SW480 (cell line): ENCODE measurements at regions not wholly inside any gene's neighbourhood (a gene's known extent, or its start where the extent isn't known, plus 50 kb on each side); places are given as distances from the start of the nearest gene placed in this dataset.
"Not testable (repeated sequence)": the region's sequence is repeated elsewhere in the genome, so short reads cannot be mapped to it uniquely, and the experiment has no call there.

Experiments used
- DNase-seq: peaks from one replicate; pipeline ENCODE4 v3.0.0-alpha.2; 2016; ENCODE audit warnings: low spot score

DNA sequence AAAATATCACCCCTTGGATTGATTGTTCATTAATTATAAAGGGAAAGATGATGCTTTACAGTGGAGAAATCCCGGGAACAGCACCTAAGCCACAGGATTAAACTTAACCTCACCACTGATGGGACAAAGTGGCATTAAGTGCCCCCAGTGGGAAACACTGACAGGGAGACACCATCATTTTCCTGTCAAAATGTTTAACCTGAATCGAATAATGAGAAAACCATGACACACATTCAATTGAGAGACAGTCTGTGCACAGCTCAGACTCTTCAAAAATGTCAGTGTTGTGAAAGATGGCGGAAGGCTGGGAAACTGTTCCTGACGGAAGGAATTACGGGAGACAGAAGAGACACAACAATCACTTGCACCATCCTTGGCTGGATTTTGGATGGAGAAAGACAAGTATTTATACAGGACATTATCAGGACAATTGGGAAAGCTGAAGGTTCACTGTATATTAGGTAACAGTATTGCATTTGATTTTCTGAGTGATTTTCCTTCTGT, 111.8 kb upstream of the ASB18 start:
- DNase-seq, result no peak

DNA sequence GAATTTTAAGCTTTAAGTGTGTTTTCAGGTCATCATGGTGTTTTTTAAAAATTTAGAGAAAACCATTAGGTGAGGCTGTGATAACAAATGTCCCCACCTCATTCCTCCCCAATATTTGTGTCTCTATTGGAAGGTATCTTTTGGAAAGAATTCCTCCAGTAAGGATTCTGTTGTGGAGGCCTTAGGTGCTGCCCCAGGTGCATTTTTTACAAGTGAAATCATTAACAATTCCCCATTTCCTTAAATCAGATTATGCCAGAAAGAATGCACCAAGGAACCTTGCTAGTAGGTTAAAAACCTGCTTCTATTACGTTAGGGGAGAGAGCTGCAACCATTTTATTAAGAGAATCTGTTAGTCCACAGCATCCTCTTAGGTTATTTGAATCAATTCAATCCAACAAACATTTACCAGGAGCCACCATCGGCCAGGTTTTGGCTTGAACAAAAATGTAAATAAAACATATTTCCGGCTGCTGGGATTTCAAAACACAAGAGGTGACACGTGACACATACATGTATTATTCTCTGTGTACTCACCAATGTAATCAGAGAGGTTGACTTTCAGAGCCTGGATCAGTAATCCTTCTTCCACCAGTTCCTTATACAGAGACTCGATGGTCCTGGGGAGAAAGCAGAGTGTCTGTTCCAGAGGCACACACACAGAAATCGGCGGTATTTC, 112.5 kb upstream of the ASB18 start:
- no peak for DNase-seq

DNA sequence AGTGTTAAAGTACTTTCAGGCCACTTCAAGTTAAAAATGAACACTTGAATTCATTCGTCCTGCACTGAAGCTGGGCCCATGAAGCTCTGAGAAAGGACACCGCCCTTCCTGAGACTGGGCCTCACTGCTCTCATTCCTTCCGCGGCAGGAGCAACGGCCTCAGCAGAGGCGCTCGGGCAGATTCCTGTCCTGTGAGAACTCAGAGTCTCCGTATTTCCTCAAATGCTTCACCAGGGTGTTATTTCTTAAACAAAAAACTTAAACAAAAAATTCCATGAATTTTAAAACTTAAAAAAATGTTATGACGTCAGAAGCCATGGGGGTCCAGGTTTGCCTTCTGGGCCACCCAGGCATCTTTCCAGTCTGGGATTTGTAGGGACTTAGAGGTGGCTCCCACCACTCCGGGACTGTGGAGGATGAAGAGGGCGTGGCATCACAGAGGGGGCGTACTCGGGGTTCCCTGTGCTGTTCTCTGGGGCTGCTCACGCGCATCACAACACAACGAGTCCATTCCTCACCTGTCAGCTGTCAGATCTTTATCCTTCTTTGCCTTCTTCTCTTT, 115.9 kb upstream of the ASB18 start:
- no peak for DNase-seq

DNA sequence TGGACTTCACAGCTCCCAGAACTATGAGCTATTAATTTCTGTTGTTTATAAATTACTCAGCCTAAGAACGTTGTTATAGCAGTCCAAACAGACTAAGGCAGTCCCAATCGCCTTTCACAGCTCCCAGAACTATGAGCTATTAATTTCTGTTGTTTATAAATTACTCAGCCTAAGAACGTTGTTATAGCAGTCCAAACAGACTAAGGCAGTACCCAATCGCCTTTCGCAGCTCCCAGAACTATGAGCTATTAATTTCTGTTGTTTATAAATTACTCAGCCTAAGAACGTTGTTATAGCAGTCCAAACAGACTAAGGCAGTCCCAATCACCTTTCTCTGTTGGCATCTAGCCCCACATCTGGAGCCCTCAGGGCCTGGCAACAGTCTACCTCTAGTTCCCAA, 117.0 kb upstream of the ASB18 start:
- not testable (repeated sequence) for DNase-seq

DNA sequence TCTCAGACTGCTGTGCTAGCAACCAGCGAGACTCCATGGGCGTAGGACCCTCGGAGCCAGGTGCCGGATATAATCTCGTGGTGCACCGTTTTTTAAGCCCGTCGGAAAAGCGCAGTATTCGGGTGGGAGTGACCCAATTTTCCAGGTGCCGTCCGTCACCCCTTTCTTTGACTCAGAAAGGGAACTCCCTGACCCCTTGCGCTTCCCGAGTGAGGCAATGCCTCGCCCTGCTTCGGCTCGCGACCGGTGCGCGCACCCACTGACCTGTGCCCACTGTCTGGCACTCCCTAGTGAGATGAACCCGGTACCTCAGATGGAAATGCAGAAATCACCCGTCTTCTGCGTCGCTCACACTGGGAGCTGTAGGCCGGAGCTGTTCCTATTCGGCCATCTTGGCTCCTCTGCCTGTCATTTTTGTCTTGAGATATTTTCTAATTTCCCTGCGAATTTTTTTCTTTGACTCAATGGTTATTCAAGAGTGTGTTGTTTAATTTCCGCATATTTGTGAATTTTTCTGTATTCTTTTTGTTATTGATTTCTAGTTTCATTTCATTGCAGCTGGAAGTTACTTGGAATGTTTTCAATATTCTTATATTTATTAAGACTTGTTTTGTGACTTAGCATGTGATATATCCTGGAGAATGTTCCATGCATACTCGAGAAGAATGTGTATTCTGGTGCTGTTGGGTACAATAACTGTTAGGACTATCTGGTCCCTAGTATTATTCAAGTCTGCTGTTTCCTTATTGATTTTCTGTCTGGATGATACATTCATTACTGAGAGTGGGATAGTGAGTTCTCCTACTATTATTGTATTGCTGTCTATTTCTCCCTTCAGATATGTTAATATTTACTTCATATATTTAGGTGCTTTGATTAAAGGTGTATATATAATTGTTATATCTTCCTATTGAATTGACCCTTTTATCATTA, 125.3 kb upstream of the ASB18 start:
- not testable (repeated sequence) for DNase-seq

DNA sequence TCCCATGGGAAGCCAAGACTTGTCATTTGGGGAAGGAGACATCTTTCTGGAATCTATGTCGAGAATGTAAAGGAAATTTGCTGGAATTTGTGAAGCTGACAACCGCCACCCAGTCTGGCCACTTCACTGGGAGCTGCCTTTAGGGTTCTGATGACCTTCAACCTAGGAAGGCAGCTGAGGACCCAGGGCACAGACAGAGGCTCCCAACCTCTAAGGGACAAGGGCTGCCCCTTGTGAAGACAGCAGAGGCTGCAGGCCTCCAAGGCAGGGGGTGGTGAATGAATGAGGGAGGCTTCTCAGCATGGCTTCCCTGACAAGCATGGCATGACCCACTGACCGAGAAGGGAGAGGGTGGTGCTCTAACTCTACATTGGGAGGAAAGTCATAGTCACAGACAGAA, 128.9 kb upstream of the ASB18 start:
- DNase-seq, result no peak

DNA sequence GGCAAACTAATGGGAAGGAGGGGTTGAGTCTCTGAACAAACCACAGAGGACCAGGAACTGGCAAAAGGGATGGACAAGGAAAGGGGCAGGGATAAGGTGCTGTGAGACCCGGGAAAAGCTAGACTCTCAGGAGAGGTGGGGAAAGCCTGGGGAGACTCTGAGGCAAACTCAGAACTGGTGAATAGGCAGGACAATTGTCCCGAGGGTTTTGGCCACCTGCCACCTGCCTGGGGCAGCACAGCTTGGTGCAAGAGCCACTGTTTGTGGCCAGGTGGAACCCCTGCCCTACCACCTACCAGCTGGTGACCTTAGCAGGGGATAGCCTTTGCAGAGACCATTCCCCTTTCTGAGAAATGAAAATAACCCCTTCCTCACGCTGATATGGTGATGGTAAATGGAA, 129.4 kb upstream of the ASB18 start:
- no peak for DNase-seq

DNA sequence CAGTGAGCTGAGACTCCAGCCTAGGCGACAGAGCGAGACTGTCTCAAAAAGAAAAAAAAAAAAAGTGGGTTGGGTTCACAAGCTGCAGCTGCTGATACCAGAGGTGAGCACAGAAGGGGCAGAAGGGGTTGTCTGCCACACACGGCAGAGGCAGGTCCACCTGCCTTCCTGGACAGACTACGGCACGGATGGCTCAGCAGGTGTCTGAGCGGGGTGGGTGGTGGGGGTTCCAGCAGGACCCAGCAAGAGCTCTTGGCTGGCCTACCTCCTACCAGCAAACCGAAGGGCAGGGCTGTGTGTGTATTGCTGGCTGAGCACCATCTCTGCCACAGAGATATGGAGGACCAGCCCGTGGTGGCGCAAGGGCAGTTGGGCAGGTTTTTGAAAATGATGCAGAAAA, 130.4 kb upstream of the ASB18 start:
- no peak for DNase-seq

DNA sequence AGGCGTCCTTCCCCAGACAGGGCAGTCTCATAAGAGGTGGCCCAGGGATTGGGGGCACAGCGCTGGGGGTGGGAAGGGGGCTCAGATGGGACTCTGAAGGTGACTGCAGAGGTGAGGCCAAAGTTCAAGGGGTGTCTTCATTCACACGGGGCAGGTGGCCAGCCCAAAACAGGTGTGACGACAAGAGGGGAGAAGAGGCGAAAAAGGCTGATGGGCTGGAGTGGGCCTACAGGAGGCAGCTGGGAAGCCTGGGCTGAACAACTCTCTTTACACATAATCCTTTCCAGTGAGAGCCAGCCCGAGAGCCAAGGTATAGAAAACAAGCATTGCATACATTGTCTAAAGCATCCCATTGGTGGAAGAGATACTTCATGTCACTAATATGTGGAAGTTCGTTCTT, 130.9 kb upstream of the ASB18 start:
- no peak for DNase-seq

DNA sequence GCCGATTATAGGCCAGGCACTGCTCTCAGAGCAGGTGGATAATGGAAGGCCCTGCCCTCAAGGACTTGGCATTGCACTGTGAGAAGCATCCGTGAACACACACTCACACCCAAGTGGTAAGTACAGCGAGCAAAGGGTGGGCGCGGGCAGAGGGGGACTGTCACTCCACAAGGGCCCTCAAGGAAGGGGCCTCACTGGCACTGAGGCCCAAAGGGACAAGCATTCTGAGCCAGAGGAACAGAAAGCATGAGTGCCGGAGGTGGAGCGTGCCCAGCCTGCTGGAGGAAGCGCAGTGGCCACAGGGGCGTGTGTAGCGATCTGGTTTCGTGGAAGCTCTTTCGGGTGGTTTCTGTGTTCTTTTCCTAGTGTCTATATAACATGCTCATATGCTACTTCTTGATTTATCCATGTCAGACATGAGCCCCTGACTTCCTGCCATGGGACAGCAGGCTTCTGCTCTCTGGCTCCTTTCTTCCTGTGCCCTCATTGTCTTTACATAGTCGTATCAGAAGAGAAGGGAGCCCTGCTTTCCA, 132.7 kb upstream of the ASB18 start:
- no peak for DNase-seq

DNA sequence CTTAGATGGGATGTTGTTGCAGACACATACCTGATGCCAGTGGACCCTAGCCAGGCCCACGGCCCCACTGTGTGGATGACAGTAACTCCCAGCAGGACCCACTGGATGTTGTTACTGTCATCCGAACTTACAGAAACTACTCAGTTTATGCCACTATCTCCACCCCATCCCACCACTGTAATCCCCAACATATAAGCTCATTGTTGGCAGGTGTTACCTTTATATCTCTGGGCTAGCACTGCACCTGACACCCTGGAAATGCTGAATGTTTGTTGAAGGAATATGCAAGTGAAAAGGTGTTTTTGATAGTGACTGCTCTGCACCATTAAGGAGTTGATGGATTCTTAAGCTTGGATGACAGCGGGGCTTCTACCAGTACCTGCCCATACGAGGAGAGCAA, 133.5 kb upstream of the ASB18 start:
- DNase-seq, result no peak

DNA sequence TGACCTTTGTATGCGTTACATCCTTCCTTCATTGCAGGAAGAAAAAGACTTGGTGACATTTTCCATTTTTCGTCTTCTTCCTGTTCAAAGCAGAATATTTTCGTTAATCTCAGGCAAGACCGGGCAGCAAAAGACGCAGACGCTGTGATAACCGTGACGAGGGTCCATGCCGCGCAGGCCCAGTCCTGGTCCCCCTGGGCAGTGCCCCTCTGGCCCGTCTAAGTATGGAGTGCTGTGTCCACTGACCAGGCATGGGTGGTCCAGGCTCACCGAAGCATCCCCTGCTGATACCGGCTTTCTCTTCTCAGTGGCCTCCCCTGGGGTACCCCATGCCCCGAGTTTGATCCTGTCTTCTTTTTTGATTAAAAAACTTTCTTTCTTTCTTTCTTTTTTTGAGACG, 135.2 kb upstream of the ASB18 start:
- DNase-seq, result no peak

DNA sequence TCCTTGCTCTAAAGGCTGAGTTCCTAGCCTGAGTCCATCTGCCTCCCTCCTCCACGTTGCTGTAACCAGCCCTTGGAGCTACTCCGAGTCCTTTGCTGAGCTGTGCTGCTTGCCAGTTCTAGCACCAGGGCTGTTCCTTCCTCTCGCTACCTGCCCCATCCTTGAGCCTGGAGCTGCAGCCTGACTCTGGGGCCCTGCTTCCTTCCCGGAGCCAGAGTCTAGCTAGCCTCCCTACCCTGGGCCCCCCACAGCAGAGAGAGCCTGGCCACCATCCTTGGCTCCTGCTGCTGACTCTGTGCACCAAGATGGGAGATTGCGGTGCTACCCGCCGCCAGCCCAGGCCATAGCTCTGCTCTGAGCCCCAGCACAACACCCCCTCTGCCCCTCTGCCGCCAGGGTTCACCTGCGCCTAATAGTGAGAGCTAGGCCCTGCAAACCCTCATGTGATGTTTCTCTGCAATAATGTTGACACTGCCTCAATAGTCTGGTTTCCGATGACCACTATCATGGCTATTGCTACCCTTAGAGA, 135.9 kb upstream of the ASB18 start:
- no peak for DNase-seq

DNA sequence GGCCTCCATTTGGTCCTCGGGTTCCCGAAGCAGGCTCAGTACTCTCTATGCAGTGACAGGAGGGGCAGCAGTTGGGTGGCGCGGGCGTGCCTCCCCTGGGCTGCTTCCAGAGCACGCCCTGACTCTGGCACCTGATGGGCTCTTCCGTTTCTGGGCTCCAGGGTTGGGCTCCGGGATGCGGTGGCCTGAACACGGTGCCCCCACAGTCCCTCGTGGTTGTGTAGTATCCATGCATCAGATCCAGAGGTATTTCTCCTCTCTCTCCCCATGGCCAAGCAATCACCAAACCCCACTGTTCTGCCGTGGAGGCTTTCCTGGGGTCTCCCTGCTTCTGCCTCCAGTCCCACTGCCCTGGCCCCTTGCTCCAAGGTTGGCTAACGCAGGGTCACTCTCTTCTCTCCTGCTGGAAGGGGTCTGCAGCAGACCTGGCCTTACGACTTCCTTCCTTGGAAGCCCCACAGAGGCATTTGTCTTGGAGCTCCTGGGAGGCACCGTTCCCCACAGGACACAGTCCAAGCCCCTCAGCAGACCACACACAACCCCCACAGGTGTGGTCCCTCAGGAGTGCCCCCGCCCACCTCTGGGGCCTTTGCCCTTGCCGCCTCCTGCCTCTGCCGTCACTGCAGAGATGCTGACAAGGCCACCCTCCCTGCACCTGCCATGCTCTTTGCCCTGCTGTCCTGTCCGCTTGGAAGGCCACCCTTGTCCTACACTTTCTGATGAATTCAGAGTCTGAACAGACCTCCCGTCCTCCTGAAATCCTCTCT, 136.6 kb upstream of the ASB18 start:
- DNase-seq, result no peak

DNA sequence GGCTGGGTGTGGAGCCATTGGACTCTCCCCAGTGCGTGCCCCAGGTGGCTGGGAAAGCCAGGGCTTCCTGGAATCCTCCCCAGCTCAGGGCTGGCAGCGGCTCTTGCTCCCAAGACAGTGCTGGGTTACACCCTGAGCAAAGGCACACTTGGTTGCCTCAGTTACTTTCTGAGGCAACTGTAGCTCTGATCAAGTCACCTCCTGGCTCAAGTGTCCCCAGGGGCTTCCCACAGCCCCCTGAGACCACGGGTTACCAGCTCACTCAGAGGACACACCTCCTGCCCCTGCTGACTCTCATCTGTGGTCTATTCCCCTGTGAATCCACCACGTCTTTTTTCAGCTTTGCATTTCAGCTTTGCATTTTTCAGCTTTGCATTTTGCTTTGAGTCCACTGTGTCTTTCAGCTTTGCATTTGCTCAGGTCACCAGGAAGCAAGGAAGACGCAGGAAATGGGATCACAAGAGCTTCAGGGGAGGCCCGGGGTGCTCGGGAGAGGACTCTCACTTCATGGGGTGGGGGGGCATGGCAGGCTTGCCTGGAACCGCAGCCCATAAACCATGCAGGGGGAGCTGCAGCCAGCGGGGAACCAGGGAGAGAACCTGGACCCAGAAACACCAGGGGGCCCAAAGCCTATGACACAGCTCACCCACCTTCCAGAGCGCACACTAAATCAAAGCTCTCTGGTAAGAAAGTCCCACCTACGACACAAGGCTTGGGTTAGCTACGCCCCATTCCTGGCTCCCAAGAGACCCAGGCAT, 138.0 kb upstream of the ASB18 start:
- no peak for DNase-seq

DNA sequence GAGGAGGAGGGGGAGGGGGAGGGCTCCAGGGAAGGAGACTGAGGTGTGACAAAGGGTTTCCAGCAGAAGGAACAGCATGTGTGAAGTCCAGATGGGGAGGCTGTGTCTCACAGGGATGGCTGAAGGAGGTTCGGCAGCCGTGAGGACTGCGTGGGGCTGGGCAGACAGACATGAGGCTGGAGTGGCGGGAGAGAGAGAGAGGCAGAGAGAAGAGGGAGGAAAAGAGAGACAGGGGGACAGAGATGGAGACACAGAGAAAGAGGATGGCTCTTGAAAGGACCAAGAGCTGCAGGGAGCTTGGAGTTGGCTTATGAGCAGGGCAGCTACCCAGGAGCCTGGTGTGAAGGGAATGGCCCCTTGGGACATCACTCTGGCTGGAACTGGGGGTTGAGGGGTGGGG, 138.9 kb upstream of the ASB18 start:
- DNase-seq, result no peak

DNA sequence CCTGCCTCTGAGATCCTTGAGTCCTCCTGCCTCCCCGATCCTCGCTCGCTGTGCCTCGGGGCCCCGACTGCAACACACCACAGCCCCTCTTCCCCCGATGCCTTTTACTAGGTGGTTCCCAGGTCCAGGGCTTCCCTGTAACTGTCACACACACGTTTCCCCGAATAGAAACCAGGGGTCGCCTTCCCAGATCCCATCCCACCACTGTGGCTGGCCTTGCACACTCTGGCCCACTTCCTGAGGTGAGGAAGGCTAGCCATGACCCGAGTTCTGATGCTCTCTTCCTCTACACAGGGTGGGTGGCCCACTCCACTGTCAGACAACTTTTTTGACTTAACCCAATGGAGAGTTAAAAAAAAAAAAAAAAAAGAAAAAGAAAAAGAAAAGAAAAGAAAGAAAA, 139.6 kb upstream of the ASB18 start:
- DNase-seq, result no peak

DNA sequence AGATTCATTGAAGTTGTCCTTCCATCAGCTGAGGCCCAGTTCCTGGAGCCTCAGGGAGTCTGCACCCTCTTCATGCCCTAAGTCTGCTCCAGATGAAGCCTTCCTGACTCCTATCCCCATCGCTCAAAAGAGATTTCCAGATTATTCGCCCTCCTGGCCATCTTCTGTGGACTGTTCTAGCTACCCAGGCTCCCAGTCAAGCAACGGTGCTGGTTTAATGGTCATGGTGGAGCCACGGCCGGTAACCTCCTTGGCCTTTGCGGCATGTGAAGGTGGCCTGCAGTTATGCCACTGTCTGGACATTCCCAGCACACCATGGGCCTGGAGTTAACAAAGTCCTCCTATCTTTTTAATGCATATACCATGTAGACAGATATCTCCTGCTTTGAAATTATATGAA, 140.1 kb upstream of the ASB18 start:
- DNase-seq, result no peak

DNA sequence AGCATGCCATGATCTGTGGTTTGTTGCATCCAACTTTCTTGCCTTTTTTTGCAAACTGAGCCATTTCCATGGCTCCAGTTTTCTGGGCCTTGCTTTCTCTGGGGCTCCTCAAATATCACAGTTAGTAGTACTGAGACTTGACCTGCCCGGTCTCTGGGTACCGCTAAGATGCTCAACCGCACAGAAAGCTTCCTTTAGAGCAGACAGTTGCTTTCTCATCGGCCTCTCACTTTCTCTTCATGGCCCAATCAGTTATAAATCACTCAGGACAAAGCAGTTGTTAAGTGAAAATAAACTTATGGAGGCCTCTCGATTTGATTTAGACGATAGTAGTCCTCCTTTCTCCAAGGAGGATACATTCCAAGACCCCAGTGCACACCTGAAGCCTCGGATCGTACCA, 141.2 kb upstream of the ASB18 start:
- DNase-seq, result no peak

DNA sequence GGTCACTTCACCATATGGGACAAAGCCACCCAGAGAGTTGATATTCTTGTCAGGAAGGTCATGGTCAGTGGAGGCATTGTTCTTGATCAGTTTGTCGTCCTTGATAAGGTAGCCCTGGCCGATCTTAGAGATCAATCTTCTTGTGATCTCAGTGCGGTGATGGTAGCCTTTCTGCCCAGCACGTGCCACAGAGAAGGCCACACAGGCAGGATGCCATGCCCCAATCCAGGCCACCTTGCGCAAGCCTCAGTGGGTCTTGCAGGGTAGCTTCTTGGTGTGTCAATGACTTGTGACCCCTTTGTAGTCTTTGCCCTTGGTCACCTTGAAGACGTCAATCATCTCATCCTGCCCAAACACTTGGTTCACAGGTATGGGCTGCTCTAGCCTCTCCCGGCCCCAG, 143.9 kb upstream of the ASB18 start:
- no peak for DNase-seq

DNA sequence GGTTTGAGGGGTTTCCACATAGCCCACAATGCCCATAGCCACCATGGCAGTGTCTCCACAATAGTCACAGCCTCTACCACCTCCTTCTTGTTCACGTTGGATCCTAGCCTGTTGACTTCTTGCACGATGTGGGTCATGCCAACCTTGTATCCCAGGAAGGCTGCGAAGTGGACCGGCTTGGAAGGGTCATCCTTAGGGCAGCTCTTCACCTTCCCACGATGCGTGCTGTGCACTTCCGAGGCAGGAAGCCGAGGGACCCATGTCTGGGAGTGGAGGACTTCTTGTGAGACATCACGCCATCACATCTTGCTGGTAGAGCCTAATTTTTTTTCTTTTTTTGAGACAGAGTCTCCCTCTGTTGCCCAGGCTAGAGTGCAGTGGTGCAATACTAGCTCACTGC, 144.6 kb upstream of the ASB18 start:
- no peak for DNase-seq
